ENCODE measurements at regions not wholly inside any gene's neighbourhood (a gene's known extent, or its start where the extent isn't known, plus 50 kb on each side); places are given as distances from the start of the nearest gene placed in this dataset.
A peak's percentile ranks its signal among the peaks of the same experiment; 100 is the strongest.

DNA sequence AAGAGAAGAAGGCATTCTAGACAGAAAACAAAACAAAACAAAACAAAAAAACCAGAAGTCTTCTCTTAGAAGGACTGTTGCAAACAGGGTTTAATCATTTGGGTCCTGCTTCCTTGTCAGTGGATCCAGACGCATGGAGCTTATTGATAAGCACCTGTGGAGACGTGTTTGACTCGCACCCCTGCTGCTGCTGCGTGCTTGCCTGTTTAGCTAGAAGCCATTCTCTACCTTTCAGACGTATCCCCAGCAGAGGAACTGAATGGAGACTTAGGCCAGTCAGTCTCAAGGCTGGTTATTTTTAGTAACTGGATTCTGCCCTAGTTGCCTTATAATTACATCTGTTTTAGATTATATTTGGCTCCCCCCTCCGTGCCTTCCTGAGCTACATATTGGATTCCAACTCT is 186.1 kb upstream of the EEA1 start:
- in situ Hi-C loops (cut with HindIII; ENCODE audit: low sequenced_read_pairs), result no loop called here
- H3K4me3 ChIP-seq (ENCODE audit: low read depth, low read length), result no peak overlapping the region
- peak; percentile 29 for DNase-seq (ENCODE audit: low read depth, low spot score)
- TF ChIP-seq, protein P1, sequence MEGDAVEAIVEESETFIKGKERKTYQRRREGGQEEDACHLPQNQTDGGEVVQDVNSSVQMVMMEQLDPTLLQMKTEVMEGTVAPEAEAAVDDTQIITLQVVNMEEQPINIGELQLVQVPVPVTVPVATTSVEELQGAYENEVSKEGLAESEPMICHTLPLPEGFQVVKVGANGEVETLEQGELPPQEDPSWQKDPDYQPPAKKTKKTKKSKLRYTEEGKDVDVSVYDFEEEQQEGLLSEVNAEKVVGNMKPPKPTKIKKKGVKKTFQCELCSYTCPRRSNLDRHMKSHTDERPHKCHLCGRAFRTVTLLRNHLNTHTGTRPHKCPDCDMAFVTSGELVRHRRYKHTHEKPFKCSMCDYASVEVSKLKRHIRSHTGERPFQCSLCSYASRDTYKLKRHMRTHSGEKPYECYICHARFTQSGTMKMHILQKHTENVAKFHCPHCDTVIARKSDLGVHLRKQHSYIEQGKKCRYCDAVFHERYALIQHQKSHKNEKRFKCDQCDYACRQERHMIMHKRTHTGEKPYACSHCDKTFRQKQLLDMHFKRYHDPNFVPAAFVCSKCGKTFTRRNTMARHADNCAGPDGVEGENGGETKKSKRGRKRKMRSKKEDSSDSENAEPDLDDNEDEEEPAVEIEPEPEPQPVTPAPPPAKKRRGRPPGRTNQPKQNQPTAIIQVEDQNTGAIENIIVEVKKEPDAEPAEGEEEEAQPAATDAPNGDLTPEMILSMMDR (IDR thresholded peaks at IDR 0.05; ENCODE audit: low read depth, low read length), result no peak

DNA sequence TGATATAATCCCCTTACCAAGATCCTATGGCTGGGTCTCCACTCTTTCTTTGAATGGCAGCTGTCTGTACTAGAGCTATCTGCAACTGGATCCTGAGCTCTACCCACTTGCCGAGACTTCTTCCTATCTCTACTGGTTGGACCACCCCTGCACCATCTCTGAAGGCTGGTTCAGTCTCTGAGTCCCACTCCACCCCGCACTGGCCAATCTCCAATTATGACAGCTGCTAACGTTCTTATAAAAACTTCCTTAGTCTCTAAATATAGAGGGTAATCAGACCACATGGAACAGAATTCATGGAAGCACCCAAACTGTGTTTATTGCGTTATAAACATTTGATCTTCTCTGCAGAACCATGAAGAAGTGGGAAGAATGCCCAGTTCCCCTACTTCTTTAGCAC is 186.6 kb upstream of the EEA1 start:
- no peak for DNase-seq (ENCODE audit: low read depth, low spot score)
- in situ Hi-C loops (cut with HindIII; ENCODE audit: low sequenced_read_pairs), result no loop called here
- H3K4me3 ChIP-seq (ENCODE audit: low read depth, low read length), result no peak overlapping the region
- TF ChIP-seq, protein P1 (IDR thresholded peaks at IDR 0.05; ENCODE audit: low read depth, low read length), result no peak

DNA sequence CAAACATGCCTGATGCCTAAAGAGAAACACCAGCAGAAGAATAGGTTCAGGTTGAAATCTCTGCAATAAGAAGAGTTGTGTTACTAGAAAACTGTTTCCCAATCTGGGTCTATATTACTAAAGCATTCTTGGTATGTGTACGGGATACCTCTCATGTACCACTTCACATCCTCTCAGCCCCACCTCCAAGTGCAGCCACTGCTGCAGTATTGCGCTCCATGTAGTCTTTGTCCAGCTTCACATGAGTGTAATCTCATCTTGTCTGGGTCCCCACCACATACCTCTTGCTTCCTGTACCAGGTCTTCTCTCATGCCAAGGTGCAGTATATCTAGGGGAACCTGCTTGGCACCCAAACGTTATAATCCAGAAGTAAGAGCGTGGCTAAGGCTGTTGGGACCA is 187.5 kb upstream of the EEA1 start:
- H3K4me3 ChIP-seq (ENCODE audit: low read depth, low read length), result no peak overlapping the region
- TF ChIP-seq, protein P1 (IDR thresholded peaks at IDR 0.05; ENCODE audit: low read depth, low read length), result no peak
- DNase-seq (ENCODE audit: low read depth, low spot score), result no peak
- in situ Hi-C loops (cut with HindIII; ENCODE audit: low sequenced_read_pairs), result no loop called here

DNA sequence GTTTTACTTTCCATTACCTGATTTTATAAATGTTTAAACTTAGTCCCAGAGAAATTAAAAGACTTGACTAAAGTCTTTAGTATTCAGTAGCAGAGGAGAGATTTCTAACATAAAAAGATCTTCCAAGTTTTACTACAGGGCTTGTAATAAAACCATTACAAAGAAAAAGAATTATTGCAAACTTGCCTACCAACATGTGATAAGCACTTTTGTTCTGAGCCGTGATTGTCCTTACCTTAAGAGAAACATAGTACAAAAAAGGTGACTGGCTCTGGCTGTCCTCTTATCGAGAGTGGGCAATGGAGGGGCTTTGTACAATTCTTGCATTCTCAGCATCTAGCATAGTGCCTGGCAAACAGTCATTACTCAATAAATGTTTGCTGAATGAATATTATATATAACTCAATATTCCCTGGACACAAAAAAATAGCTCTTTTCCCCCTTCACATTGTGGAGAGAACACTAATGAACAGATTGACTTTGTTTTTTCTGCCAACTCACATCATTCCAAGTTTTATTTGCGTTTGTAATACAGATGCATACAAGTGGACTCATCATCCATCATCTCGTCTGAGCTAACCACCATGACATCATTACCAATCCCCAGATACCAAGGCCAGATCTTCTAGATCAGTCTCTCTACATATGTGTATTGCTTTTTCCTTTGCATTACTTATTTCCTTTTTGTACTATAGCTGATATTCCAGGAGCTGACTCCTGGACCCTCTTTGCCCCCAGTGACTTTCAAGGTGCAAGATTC is 192.8 kb upstream of the EEA1 start:
- in situ Hi-C loops (cut with HindIII; ENCODE audit: low sequenced_read_pairs), result no loop called here
- DNase-seq (ENCODE audit: low read depth, low spot score), result peak; percentile 59
- no peak overlapping the region for H3K4me3 ChIP-seq (ENCODE audit: low read depth, low read length)
- TF ChIP-seq, protein P1 (IDR thresholded peaks at IDR 0.05; ENCODE audit: low read depth, low read length), result no peak

DNA sequence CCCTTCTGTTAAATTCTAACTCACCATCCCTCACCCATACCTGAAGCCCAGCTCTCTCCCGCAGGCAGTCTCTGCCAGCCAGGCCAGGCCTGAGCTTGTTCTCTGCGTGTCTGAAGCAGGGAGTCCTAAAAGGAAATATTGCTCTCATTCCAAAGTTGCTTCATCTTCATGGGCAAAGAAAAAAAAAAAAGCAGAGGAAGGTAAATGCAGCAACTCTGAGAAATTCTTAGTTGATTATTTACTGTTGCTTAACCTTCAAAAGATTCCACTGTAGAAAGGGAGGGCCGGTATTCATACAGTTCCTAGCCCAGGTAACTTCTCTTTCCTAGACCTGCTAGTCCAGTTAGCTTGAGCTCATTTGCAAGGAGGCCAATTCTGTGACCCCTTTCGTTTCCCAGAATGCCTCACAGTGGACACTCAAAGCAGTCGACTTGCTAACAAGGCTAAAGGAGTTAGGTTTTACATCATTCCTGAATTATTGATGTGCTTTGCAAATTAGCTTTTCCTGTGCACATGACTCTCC is 193.5 kb upstream of the EEA1 start:
- no peak for DNase-seq (ENCODE audit: low read depth, low spot score)
- in situ Hi-C loops (cut with HindIII; ENCODE audit: low sequenced_read_pairs), result no loop called here
- TF ChIP-seq, protein P1 (IDR thresholded peaks at IDR 0.05; ENCODE audit: low read depth, low read length), result no peak
- no peak overlapping the region for H3K4me3 ChIP-seq (ENCODE audit: low read depth, low read length)

DNA sequence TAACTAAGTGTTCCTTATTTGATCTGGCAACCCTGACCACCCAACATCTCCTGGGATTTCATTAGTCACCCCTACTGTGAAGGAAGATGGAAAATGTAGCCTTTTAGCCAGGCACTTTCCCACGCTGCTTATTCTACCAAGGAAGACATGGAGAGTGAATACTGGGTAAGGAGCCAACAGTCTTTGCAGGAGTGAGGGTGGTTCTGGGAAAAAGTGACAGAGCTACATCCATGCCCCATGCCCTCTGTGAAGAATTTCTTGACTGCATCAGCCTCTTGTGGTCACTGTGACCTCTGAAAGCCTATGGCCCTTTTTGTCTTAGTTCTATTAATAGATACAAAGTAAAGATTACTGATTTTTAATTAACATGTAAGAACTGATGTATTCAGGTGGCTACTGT is 196.0 kb upstream of the EEA1 start:
- TF ChIP-seq, protein P1 (IDR thresholded peaks at IDR 0.05; ENCODE audit: low read depth, low read length), result no peak

More for the DNA sequence above, 196.0 kb upstream of the EEA1 start:
- no peak overlapping the region for H3K4me3 ChIP-seq (ENCODE audit: low read depth, low read length)
- DNase-seq (ENCODE audit: low read depth, low spot score), result no peak
- in situ Hi-C loops (cut with HindIII; ENCODE audit: low sequenced_read_pairs), result no loop called here
